HT-29 (cell line): ENCODE measurements at regions not wholly inside any gene's neighbourhood (a gene's known extent, or its start where the extent isn't known, plus 50 kb on each side); places are given as distances from the start of the nearest gene placed in this dataset.

Experiments used
- DNase-seq: peaks from one replicate; pipeline ENCODE4 v3.0.0-alpha.2; 2015; ENCODE audit warnings: low spot score

GRCh38 chr11:95358511-95359340, 127.7 kb upstream of the SESN3 start:
- DNase-seq: no peak

GRCh38 chr11:95354304-95354703, 123.3 kb upstream of the SESN3 start:
- DNase-seq: no peak

DNA sequence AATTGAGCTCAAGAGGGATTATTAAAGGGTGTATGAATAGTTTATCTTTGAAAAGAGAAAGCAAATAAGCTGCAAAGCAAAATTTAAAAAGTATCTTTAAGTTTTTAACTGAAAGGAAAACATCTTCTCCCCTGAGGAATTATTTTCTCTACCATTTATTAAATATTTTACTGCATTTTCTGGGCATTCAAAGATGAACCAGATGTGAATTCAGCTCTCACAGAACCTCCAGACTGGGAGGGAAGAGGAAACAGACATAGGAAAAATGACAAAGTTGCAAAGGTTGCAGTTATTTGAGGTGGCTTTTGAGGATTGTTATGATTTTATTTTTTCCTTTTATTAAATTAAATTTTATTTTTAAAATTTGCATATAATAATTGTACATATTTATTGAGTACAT, 122.7 kb upstream of the SESN3 start:
- no peak for DNase-seq

GRCh38 chr11:95352733-95353346, 121.8 kb upstream of the SESN3 start:
- DNase-seq: no peak

DNA sequence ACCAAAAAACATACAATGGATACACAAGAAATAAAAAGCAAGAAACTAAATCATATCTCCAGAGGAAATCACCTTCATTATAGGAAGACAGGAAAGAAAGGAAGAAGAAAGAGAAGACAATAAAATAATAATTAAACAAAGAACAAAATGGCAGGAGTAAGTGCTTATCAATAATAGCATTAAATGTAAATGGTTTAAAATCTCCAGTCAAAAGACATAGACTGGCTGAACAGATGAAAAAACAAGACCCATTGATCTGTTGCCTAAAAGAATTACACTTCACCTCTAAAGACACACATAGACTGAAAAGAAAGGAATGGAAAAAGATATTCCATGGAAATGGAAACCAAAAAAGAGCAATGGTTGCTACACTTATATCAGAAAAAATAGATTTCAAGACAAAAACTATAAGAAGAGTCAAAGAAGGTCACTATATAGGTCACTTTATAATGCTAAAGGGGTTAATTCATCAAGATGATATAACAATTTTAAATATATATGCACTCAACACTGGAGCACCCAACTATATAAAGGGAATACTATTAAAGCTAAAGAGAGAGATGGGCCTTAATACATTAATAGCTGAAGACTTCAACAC, 118.4 kb upstream of the SESN3 start:
- no peak for DNase-seq

- no peak for DNase-seq
Measured at GRCh38 chr11:95346265-95346664, 115.3 kb upstream of the SESN3 start.

GRCh38 chr11:95345651-95346050, 114.6 kb upstream of the SESN3 start:
- no peak for DNase-seq

DNA sequence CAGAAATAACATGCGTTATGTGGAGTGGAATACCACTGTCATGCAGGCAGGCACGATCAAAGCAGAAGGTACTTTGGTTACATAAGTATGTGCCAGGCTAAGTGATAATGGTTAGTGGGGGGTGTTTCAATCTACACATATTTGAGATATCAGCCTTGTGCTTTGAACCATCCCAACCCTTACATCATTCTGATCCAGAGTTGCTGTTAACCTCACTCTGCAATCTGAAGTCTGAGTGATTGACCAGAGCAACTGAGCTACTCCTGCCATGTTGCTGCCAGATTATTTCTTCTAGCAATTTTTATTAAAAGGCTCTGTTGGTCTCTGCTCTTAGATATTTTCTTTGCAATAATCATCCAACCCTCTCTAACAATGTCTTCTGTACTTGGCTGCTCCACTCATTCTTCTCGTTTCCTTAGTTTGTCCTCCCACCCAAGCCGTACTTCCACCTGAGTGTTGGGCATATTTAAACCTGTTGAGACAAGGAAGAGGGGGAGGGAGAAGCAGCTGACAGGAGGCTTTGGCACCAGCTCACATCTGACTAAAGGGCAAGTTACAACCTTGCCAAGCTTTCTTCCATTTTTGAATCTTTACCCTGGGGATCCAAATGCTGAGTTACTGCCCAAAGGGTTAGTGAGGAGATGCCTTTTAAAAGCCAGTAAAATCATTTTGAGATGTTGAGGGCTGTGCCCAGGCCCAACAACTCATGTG, 114.1 kb upstream of the SESN3 start:
- DNase-seq: no peak

GRCh38 chr11:95341221-95341620, 110.2 kb upstream of the SESN3 start:
- no peak for DNase-seq

DNA sequence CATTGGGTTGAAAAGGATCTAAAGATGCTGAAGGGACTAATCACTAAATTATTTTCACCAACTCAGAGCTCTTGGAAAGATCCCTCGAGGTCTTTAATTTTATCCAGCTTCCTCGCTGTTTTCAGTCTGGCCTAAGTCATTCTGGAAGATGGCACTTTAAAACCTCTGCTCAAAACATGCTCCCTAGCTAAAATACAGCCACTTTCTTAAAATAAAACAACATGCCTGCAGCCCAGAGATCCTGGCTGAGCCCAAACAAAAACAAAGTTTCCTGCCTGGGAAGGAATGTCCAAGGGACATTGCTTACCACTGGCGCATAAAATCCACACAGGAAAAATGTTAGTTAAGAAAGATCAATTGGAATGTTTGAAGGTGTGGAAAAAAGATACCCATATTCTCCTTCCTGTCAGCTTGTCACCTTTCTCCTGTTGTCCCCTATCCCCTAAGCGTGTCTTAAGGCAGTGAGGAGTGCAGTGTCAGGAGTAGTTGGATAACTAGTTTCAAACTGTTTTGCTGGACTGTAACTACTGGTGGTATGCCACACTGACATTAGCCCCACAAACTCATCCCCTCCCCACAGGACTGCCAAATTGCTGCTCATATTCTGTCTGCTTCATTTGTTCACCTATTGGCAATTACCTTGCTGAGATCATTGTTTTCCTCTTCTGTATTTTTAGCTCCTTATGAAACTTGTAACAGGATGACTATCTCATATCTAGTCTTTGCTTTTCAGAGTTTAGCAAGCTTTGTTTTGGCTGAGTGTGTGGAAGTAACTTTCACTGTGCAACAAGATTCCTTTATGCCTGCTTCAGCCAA, 108.3 kb upstream of the SESN3 start:
- DNase-seq: no peak

DNA sequence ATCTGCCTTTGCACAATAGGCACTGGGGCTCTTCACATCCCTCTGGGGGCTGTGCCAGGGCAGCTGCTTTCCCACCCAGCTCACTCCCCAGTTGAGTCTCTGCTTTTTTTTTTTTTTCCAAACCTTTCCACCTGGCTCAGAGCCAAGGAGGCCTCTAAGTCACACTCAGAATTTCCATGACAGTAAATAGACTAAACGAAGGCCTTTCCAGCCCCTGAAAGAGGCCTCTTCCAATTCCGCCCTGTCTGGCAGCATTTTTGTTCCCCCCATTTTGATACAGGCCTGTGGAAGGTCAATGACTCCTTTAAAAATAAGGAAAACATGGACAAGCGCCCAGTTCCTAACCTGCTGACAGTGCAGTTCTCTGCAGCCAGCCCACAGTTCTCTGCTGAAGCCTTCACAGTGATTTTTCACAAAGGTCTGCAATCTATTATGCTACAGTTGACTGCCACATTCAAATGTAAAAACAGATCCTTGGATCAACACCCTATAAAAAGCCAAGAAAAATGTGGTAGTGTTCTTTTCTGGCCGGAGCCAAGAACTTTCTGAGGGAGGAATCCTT, 107.5 kb upstream of the SESN3 start:
- peak; percentile 16 for DNase-seq

GRCh38 chr11:95337972-95338429, 107.0 kb upstream of the SESN3 start:
- DNase-seq: peak; percentile 20

- DNase-seq: no peak
Measured at GRCh38 chr11:95337175-95337957, 106.4 kb upstream of the SESN3 start.

DNA sequence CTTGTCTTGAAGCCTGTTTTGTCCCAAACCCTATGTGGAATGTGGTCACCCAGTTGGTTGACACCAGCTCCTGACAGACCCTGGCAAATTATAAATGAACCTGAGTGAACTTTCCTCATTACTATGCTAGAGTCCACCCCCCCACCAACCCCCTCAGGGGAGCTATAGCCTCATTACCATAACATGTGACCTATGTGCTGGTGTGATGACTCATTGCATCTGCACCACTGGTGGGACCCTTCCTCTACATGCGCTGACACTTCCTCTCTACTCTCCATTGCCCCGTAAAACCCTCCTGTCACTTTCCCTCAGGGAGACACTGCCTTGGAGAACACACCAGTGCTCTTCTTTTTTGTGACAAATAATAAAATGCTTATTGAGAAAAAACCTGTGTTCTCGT, 105.0 kb upstream of the SESN3 start:
- no peak for DNase-seq

GRCh38 chr11:95331161-95331560, 100.2 kb upstream of the SESN3 start:
- DNase-seq: no peak

DNA sequence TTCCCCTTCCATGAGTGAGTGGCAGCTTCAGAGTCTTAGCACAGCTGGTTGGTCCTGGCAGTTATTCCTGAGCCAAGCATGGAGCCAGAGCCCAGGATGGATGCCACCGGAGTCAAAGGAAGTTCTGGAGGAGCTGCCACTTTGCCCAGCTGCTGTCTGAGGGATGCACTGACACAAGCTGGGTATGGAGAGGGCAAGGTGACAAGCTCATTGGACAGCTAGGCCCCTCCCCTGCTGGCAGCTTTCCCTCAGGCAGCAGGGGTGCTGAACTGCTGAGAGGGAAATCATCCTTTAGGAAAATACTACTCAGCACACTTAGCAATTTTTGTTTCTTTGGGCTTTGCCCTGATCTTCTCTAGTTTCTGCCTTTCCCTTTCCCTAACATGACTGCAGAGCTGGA, 99.3 kb upstream of the SESN3 start:
- DNase-seq: no peak

- DNase-seq: no peak
Measured at GRCh38 chr11:95327273-95327948, 96.4 kb upstream of the SESN3 start.

- DNase-seq: no peak
Measured at GRCh38 chr11:95325777-95326258, 94.8 kb upstream of the SESN3 start.

DNA sequence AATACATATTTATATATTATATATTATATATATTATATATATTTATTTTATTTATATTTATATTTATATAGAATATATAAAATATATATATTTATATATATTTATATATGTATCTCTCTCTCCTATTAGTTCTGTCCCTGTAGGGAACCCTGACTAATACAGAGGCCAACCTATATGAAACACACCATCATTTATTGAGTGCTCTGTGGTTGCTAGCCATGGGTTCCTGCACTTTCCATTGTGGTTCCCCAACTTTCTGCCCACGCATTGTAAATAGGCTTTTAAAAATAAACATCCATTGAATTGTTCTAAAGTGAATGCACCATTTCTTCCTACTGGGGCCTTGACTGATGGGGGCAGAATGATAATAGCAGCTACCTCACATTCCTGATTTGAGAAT, 93.8 kb upstream of the SESN3 start:
- no peak for DNase-seq
